ENCODE measurements at regions not wholly inside any gene's neighbourhood (a gene's known extent, or its start where the extent isn't known, plus 50 kb on each side); places are given as distances from the start of the nearest gene placed in this dataset.

- TF ChIP-seq POLR2A (IDR thresholded peaks at IDR 0.05), result no peak
- no peak for TF ChIP-seq CTCF (IDR thresholded peaks at IDR 0.05)
These were observed 218.1 kb downstream of the NSUN3 start for GRCh38 chr3:94280958-94281357.
